Neural cell (in vitro differentiated cells): ENCODE measurements at regions not wholly inside any gene's neighbourhood (a gene's known extent, or its start where the extent isn't known, plus 50 kb on each side); places are given as distances from the start of the nearest gene placed in this dataset.

Experiments
- CTCF ChIP-seq: fragments of 450-650 bp; IDR thresholded peaks from 2 replicates; pipeline ENCODE4 v1.5.1; 2014; ENCODE audit warnings: antibody characterized with exemption, mild to moderate bottlenecking, moderate library complexity; ENCODE audit not compliant: poor library complexity, severe bottlenecking
- EP300 ChIP-seq: fragments of 450-650 bp; conservative IDR thresholded peaks from 2 replicates; pipeline ENCODE4 v1.6.1; 2014; ENCODE audit warnings: antibody characterized with exemption, mild to moderate bottlenecking, moderate library complexity; ENCODE audit not compliant: poor library complexity, severe bottlenecking
- EZH2 ChIP-seq: fragments of 200-600, 300-800 bp; shearing (Covaris generic), sonication (generic); IDR thresholded peaks from 2 replicates; pipeline ENCODE4 v1.6.1; 2014; ENCODE audit warnings: antibody characterized with exemption, low read length, borderline replicate concordance, mild to moderate bottlenecking; ENCODE audit not compliant: insufficient read depth, poor library complexity, severe bottlenecking
- POLR2AphosphoS5 ChIP-seq: IDR thresholded peaks from 2 replicates; pipeline ENCODE4 v1.6.1; 2012
- RAD21 ChIP-seq: fragments of 450-650 bp; conservative IDR thresholded peaks from 2 replicates; pipeline ENCODE4 v1.6.1; 2014; ENCODE audit warnings: antibody characterized with exemption, mild to moderate bottlenecking, moderate library complexity

GRCh38 chr9:87306006-87306405 is 191.7 kb upstream of the DAPK1 start:
- TF ChIP-seq CTCF (no peak), EP300 (no peak), EZH2 (no peak), POLR2AphosphoS5 (no peak), RAD21 (no peak)
